Stimulated activated CD8-positive, alpha-beta memory T cell treated with anti-CD3 and anti-CD28 coated beads, Interleukin-2, amount 100 ng/mL, for 1 hour (primary cell): ENCODE measurements at regions not wholly inside any gene's neighbourhood (a gene's known extent, or its start where the extent isn't known, plus 50 kb on each side); places are given as distances from the start of the nearest gene placed in this dataset.
A peak's percentile ranks its signal among the peaks of the same experiment; 100 is the strongest.

Source experiments
- DNase-seq, 2 donors: peaks; one replicate each; pipeline ENCODE4 v3.0.0-alpha.2; 2020; ENCODE audit warnings: low read depth in 2 of 2

DNA sequence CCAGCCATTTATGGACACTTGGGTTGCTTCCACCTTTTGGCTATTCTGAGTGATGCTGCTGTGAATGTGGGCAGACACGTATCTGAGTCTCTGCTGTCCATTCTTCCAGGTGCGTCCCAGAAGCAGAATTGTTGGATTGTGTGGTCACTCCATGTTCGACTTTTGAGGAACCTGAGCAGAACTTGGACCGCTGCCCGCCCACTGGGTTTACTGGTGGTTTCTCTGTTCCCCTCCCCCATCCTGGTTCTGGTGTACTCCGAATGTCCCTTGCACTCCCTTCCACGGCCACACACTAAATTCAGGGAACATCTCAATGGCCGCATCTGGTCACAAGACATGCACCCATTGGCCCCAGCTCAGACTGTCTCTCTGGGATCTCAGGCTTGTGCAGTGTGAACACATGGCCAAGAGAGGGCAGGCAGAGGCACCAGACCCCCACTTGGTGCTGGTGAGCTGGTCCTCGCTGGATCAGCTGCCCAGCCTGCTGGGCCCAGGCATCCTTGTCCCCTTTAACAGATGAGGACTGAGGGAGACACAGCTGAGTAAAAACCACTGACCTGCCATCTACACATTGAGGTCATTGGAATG is 565.1 kb downstream of the NPHP4 start:
- no peak for DNase-seq

DNA sequence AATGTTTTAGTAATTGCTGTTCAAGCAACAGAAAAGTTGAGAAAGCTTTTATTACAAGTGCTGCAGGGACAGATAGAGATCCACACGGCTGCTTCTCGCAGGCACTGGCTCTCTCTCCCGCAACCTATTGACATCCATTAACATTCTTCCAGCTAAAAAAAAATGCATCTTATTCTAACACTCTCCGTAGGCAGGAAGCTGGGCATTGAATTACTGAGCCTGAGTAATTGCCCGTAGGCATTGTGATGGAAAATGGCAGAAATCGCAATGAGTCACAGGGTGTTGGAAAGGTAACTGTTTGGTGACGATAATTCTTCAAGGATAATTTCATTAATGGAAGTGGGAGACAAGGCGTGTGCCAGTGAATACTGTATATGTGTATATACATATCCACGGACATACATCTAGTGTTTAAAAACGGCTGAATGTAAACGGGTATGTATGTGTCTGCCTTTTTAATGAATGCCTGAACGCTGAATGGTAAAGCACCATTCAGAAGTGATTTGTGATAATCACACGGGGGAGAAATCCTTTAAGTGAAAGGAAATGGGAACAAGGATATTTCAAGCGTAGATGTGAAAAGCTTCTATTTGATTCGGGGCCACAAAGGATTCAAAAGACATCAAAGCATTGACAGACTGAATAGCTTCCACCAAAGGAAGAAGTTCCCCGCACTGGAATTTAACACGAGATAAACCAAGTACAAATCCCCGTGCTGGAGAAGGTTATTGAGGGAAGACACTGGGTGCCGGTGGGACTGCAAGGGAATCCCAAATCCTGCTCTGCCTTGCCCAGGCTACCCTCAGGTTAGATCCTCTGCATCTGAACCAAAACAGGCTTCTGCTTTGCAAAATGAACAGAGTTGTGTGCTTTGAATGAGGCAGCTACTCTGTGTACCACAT is 567.2 kb downstream of the NPHP4 start:
- DNase-seq: no peak

DNA sequence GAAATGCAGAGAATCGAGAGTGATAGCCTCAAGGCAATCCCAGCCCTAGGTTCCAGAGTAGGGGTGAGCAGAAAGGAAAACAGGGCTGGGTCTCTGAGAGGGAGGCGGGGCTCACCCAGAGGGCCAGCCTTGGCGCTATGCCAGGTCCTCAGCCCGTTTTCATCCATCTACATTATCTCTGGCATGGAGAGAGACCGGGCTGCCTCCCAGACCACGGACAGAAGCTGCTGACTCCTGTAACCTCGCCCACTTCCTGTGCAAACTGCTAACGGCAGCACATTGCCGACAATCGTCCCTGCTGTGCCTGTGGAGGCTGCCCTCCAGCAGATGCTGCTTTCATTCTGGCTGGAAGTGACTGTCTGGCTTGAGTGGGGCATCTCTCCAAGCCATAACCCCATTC is 569.1 kb downstream of the NPHP4 start:
- DNase-seq: peak in 1 of 2 donors; percentile 2

DNA sequence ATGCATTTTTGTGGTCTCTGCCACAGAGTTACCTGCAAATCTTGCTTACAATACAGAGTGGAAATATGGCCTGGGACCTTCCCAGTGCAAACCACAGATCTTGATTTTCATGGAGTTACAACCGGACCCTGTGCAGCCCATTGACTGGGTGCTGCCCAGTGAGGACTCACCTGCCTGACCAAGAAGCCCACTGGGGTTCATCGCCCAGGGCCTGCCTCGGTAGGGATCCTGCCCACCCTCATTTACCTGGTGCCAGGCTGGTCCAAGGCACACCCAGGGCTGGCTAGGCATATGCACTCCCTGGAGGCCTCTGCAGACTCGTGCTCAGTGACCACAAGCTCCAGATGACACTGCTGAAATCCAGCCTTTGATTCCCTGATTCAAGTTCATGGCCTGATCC is 572.7 kb downstream of the NPHP4 start:
- no peak for DNase-seq

DNA sequence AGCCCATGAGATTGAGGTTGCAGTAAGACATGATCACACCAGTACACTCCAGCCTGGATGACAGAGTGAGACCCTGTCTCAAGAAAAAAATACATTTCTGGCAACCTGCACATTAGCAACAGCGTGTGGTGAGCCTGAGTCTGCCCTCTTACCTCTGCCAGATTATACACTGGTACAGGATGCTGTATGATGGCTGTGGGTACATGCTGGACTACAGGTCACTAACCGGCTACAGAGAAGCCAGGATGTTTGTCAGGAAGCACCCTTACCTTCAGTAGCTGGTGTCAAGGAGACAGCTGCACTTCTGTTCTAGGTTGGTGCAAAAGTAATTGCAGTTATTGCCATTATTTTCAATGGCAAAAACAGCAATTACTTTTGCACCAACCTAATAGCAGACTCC is 575.7 kb downstream of the NPHP4 start:
- no peak for DNase-seq

DNA sequence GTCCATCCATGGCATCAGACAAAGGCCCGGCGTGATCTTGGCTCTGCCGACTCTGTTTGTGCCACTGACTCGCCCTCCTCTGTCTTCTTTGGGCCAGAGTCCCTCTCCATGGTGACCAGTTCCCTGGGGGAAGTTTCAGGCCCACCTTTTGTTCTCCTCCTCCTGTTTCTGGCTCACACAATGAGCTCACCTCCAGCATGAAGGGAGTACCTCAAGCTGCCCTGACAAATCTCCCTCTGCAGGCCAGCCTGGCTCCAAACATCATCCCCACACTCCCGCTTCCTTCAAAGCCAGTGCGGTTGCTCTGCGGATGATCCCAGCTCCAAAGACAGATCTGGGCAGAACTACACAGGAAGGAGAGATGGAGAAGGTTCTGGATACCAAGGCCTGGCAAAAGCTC is 576.6 kb downstream of the NPHP4 start:
- no peak for DNase-seq

DNA sequence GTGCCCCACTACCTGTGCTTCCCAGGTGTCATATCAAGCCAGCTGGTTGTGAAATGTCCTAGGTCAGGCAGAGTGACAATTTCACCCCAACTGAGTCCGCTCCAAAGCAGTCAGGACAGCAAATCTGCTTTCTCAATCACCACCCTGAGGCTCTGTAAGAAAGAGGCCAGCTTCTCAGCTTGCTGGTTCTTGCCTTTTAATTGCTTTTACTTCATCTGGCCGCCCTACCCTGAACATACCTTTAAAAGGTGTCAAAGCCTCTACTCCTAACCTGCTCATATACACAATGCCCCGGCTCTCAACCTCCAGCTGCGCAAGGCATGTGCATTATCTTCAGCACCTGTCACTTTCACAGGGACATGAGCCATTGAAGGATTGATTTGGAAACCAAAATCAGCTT is 581.6 kb downstream of the NPHP4 start:
- no peak for DNase-seq

DNA sequence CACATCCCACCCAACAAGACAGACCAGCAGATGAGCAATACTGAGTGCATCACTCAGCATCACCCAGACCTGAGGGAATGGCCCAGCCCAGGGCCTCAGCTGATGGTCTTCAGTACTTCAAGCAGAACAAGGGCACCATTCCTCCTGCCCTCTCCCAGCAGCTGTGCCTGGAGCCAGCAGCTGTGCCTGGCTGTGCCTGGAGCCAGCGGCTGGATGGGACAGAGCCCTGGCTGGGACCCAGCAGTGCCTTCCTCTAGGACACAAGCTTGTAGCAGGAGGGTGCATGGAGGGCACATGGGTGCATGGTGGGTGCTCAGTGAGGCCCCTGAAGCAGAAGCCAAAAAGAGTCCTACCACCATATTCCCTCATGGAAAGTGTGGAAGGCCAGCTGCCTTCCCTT is 583.8 kb downstream of the NPHP4 start:
- DNase-seq: no peak

DNA sequence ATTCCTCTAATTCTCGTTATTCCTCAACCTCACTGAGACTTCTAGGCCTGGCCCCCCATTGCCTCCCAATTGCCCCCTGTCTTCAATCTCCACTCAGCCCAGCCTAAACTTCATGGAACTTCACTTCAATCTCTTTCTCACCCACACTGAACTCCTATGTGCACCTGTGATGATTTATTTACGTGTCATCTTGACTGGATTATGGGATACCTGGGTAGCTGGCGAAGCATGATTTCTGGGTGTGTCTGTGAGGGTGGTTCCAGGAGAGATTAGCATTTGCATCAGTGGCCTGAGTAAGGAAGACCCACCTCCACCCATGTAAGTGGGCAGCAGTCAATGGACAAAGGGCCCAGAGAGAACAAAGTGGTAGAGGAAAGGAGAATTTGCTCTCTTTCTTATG is 587.0 kb downstream of the NPHP4 start:
- no peak for DNase-seq

DNA sequence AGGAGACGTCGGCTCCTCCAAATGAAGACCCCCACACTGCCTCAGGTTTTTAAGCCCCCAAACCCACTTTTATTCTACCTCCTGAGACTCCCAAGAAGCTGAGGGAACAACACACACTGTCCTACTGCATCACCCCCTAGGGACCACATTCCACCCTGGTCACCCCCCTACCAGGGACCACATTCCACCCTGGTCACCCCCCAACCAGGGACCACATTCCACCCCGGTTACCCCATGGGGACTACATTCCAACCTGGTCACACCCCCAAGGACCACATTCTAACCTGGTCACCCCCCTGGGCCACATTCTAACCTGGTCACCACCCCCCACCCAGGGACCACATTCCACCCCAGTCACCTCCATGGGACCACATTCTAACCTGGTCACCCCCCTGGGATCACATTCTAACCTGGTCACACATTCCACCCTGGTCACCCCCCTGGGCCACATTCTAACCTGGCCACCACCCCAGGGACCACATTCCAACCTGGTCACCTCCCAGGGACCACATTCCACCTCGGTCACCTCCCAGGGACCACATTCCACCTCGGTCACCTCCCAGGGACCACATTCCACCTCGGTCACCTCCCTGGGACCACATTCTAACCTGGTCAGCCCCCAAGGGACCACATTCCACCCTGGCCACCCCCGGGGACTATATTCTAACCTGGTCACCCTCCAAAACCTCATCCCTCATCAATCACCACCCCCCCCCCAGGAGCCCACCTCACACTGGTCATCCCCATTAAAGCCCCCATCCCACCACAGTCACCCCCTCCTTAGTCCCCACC is 587.6 kb downstream of the NPHP4 start:
- DNase-seq: no peak

DNA sequence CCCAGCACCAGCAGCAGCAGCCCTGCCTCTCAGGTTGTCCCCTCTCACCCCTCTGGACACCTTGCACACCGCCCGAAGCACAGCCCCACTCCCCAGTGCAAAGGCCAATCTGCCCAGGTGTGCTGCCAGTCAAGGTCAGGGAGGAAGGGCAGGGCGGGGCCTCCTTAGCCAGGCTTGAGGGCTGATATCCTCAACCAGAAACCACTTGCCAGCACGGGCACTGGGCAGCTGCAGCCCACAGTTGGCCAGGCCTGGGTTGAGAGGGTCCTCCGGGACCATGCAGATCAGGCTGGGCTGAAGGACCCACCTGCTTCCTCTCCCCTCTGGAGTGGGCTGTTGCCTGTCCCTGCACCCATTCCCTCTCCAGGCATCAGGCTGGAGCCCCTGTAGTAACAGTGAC is 588.3 kb downstream of the NPHP4 start:
- DNase-seq: no peak

DNA sequence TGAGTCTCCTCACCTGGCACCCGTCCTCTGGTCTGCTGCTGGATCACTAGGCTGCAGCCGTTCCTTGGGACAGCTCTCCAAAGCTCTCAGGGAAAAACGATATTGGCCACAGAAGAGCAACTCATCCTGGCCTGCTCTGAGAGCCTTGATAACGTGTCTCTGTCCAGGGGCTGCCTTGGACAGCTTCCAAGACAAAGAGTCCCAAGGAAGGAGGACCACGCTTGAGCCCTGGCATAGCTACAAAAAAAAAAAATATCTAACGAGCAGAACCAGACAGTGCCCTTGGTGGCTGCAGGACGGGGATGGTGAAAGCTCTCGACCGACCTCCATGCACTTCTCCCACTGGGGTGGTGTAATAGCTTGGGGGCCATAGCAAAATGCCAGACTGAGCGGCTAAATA is 589.6 kb downstream of the NPHP4 start:
- no peak for DNase-seq

DNA sequence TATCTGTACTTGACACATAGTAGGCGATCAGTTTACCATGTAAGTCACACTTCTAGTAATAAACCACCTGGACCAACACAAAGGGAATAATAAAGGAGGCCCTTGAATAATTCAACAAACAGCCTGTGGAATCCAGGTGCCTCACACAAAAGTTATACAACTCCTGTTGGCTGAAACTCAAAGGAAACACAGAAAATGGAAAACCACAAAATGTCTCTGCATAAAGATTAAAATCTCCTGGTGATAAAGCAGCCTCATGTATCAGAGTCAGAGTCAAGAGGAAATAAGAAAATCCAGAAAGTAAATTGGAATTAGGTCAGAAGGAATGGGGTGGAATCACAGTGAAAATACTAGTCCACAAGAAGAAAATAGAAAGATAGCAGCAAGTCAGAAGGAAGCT is 592.5 kb downstream of the NPHP4 start:
- DNase-seq: no peak

DNA sequence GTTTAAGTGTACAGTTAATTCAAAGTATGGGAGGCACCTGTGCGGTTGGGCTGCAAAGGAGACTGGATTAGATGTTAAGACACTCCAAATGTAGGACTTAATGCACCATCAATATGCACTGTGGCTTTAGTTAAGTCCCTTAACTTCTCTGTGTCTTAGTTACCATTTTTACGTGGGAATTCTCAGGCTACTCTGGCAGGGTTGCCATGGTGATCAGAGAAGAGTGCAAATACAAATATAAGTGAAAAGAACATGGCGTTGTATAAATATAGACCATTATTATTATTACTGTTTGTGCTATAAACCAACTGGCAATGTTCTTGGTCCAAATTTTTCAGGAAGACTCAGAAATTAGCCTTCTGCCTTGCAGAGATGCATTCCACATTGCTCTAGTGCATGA is 595.6 kb downstream of the NPHP4 start:
- no peak for DNase-seq

DNA sequence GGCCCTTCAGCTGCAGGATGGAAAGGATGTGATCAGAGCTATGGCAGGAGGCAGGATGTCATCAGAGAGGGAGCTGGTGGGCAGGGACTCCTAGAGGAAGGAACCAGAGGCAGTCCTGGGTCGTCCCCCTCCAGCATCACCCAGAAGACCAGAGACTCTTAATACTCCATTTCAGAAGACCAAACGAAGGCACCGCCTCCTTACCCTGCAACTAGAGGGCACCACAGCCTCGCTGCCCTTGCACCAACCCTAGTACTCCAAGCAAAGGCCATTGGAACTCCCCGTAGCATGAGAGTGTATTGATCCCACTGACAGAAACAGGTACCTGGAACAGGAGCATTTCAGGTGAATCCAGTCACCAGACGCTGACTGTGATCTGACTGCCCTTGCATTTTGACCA is 598.1 kb downstream of the NPHP4 start:
- DNase-seq: no peak

DNA sequence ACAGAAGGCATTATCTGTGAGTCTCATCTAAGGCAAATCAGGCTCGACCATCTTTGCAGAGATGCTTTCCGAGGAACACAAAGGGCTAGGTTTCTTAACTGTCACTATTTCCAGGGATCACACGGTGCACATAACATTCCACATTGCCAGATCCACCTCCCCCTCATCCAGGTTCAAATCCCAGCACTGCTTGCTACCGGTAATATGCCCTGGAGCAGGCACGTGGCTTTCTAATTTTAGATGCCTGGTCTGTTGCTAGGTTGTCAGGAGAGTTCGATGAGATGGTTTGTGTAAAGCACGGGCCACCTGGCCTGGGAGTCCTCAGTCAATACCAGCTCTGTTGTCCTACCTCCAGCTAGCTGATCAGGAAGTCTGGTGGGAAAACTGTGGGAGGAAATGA is 598.6 kb downstream of the NPHP4 start:
- DNase-seq: no peak

DNA sequence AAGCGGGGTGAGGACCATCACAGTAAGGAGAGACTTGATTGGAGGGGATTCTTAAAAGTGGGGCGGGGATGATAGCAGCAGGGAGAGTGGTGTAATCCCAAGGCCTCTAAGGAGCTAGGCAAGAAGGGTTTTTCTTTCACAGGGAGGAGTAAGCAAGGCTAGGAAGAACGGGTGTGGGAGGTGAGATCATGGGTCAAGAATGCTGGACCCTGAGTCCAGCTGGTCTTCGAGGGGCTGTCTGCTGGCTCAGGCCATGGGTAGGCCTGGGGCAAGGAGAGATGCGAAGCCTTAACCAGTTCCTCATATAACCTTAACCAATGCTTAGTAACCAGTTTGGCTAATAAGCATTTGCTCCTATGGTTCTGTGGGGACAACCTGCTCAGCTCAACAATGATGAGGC is 599.1 kb downstream of the NPHP4 start:
- DNase-seq: no peak

DNA sequence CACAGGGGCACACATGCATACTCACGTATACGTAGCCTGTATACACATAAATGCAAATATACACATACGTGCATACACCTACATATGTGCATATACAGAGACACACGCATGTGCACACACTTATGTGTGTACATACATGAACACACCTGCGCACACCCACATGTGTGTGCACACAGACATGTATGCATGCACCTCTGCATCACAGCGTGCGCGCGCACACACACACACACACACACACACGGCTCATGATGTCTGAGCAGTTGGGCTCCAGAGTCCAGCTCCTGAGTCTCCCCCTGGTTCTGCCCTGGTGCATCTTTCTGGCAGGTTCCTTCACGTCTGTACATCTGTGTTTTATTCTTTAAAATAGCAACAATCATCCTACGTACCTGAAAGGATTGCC is 600.5 kb downstream of the NPHP4 start:
- no peak for DNase-seq

DNA sequence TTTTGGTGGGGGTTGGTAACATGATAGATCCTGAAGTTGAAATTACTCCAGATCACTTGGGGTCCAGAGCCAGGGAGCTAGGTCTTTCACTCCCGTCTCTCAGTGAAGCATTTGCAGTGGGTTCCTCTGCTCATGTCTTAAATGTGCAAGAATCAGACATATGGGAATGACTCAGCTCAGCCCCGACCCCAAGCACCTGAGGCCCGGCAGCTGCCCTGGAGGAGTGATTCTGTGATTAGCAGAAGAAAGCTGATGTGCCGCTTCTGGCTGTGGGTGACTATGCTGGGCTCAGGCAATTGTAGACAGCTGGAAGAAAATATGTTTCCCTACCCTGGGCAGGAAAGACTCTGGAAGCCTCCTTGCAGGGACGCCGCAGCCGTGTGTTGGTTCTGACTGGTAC is 601.7 kb downstream of the NPHP4 start:
- no peak for DNase-seq

DNA sequence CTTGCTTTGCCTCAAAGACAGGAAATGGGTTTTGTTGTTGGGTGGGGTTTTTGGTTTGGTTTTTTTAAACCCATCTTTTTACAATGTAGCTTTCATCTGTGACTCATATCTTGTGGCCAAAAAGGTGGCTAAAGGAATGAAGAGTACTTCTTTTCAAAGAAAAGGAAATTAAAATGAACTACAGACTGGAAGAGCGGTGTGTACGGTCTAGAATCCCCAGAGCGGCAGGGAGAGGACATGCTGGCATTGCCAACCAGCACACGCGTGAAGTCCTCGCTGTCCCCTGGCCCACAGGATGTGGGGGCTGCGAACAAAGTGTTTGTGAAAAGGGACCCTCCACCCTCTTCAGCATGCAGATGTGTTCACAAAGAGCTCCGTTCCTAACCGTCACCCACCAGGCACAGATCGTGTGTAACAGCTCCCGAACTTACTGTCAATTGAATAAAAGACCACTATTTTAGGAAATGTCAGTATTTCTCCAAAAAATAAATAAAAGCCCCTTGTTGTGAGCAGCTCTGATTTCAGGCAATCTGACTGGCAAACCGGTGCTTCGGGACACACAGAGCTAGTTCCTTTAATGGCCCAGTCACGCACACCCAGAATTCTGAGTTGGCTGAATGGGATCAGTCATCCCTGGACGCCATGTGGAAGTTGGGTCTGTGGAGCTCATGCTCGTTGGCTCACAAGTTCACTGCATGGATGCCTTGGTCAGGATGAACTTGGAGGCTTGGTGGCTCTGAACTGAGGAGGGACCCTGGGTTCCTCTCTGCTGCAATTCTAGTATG is 602.9 kb downstream of the NPHP4 start:
- DNase-seq: no peak

DNA sequence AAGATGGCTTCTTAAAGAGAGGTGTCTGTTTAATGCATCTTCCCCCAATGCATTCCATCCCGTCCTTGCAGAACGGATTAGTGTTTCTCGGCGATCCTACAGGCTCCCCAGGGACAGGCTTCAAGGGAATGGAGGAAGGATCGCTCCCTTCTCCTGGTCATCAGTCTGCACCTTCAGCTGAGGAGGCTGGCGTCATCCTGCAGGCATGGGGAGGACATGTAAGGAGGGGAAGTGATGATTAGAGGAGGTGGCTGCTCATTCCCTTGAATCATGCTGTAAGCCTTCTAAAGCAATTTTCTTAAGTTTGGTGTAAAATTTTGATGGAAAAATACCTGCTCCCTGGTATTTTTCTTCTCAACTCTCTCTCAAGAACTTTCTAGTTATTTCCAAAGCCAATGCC is 603.6 kb downstream of the NPHP4 start:
- DNase-seq: no peak

DNA sequence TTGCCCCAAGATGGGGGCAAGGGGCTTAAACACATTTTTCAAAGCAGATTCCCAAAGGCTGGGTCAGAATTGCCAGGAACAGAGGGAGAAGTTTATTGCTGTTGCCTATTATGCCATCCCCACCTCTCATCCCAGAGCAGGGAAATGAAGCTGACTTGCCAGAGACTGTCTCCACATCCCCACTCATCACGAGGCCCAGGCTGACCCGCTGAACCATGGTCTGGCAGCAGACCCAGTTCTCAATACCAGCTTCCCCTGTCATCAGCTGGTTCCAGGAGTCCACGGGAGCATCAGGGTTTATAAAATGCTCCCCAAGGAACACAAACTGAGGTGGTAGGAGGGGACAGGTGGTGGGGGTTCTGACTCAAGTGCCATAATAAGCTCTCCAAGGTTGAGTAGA is 605.9 kb downstream of the NPHP4 start:
- DNase-seq: no peak
